ENCODE measurements at regions not wholly inside any gene's neighbourhood (a gene's known extent, or its start where the extent isn't known, plus 50 kb on each side); places are given as distances from the start of the nearest gene placed in this dataset.

GRCh38 chr3:148030975-148031374 lies 621.8 kb downstream of the ZIC1 start:
- Histone ChIP-seq H3F3A (ENCODE audit: insufficient read depth, low read length, poor library complexity, severe bottlenecking) (no peaks in the 10 kb centered on the region), H3K27ac (ENCODE audit: low read length) (no peak overlapping the region), H3K4me3 (ENCODE audit: low read length) (no peak overlapping the region), H3K9me3 (ENCODE audit: low read length) (no peaks in the 10 kb centered on the region), H3K27me3 (ENCODE audit: insufficient read depth, low read depth, low read length) (no peaks in the 10 kb centered on the region), H3K9ac (ENCODE audit: low read length) (no peak overlapping the region), H3K36me3 (ENCODE audit: insufficient read depth, low read length) (no peaks in the 10 kb centered on the region), H3K79me2 (replicated peaks; ENCODE audit: insufficient read depth, low read length) (no peaks in the 10 kb centered on the region), H4K20me1 (ENCODE audit: insufficient read depth) (no peaks in the 10 kb centered on the region), H3K9me2 (ENCODE audit: insufficient read depth, low read length) (no peaks in the 10 kb centered on the region), H2AFZ (ENCODE audit: low read depth, low read length) (no peak overlapping the region), H3K4me2 (ENCODE audit: low read length) (no peak overlapping the region)
- TF ChIP-seq REST (IDR thresholded peaks at IDR 0.05; ENCODE audit: borderline replicate concordance) (peak; percentile 33), TAF1 (IDR thresholded peaks at IDR 0.05; ENCODE audit: low read depth) (no peak), CTCF (IDR thresholded peaks at IDR 0.05; ENCODE audit: poor library complexity, severe bottlenecking) (no peak), POLR2AphosphoS5 (IDR thresholded peaks at IDR 0.05) (peak; percentile 84), EZH2 (IDR thresholded peaks at IDR 0.05; ENCODE audit: borderline replicate concordance, insufficient read depth, low read length, poor library complexity, severe bottlenecking) (no peak), MXI1 (conservative IDR thresholded peaks at IDR 0.05; ENCODE audit: poor library complexity, severe bottlenecking) (no peak), EP300 (conservative IDR thresholded peaks at IDR 0.05; ENCODE audit: poor library complexity, severe bottlenecking) (peak; percentile 90), RAD21 (conservative IDR thresholded peaks at IDR 0.05) (no peak), SMC3 (conservative IDR thresholded peaks at IDR 0.05; ENCODE audit: poor library complexity) (no peak)

- TF ChIP-seq POLR2AphosphoS5 (IDR thresholded peaks at IDR 0.05), result no peak
- no peak for TF ChIP-seq MXI1 (conservative IDR thresholded peaks at IDR 0.05; ENCODE audit: poor library complexity, severe bottlenecking)
- no peak for TF ChIP-seq EZH2 (IDR thresholded peaks at IDR 0.05; ENCODE audit: borderline replicate concordance, insufficient read depth, low read length, poor library complexity, severe bottlenecking)
- TF ChIP-seq RAD21 (conservative IDR thresholded peaks at IDR 0.05), result no peak
- no peak for TF ChIP-seq CTCF (IDR thresholded peaks at IDR 0.05; ENCODE audit: poor library complexity, severe bottlenecking)
- TF ChIP-seq TAF1 (IDR thresholded peaks at IDR 0.05; ENCODE audit: low read depth), result no peak
- TF ChIP-seq EP300 (conservative IDR thresholded peaks at IDR 0.05; ENCODE audit: poor library complexity, severe bottlenecking), result no peak
- TF ChIP-seq REST (IDR thresholded peaks at IDR 0.05; ENCODE audit: borderline replicate concordance), result no peak
- no peak for TF ChIP-seq SMC3 (conservative IDR thresholded peaks at IDR 0.05; ENCODE audit: poor library complexity)
- no peaks in the 10 kb centered on the region for H3K9me3 ChIP-seq (ENCODE audit: low read length)
- H3K4me2 ChIP-seq (ENCODE audit: low read length), result no peak overlapping the region
- H3K4me3 ChIP-seq (ENCODE audit: low read length), result no peak overlapping the region
- H3K9me2 ChIP-seq (ENCODE audit: insufficient read depth, low read length), result no peaks in the 10 kb centered on the region
- H3K36me3 ChIP-seq (ENCODE audit: insufficient read depth, low read length), result no peaks in the 10 kb centered on the region
- H3F3A ChIP-seq (ENCODE audit: insufficient read depth, low read length, poor library complexity, severe bottlenecking), result no peaks in the 10 kb centered on the region
- H3K9ac ChIP-seq (ENCODE audit: low read length), result no peak overlapping the region
- H3K79me2 ChIP-seq (replicated peaks; ENCODE audit: insufficient read depth, low read length), result no peaks in the 10 kb centered on the region
- H3K27ac ChIP-seq (ENCODE audit: low read length), result no peak overlapping the region
- no peaks in the 10 kb centered on the region for H4K20me1 ChIP-seq (ENCODE audit: insufficient read depth)
- H2AFZ ChIP-seq (ENCODE audit: low read depth, low read length), result no peak overlapping the region
- no peaks in the 10 kb centered on the region for H3K27me3 ChIP-seq (ENCODE audit: insufficient read depth, low read depth, low read length)
Observed at GRCh38 chr3:148034353-148034752, 625.2 kb downstream of the ZIC1 start.
